HCT116 (cell line): ENCODE measurements at regions not wholly inside any gene's neighbourhood (a gene's known extent, or its start where the extent isn't known, plus 50 kb on each side); places are given as distances from the start of the nearest gene placed in this dataset.

Experiments used
- CBX3 ChIP-seq: IDR thresholded peaks from 2 replicates; pipeline ENCODE4 v1.6.1; 2012; ENCODE audit warnings: low read depth
- CEBPB ChIP-seq: IDR thresholded peaks from 2 replicates; pipeline ENCODE4 v1.6.1; 2012; ENCODE audit warnings: low read depth
- EZH2 ChIP-seq: fragments of 200-600 bp; sonication (generic); IDR thresholded peaks from 2 replicates; pipeline ENCODE4 v1.6.1; 2017; ENCODE audit warnings: antibody characterized with exemption, mixed run types
- EZH2phosphoT487 ChIP-seq: fragments of 200-600 bp; IDR thresholded peaks from 2 replicates; pipeline ENCODE4 v1.6.1; 2018; ENCODE audit warnings: antibody characterized with exemption, borderline replicate concordance
- JUND ChIP-seq: IDR thresholded peaks from 2 replicates; pipeline ENCODE4 v1.6.1; 2012
- POLR2A ChIP-seq: IDR thresholded peaks from 2 replicates; pipeline ENCODE4 v1.7.0; 2011; ENCODE audit warnings: borderline replicate concordance; ENCODE audit not compliant: insufficient read depth, insufficient read length; ENCODE audit errors: extremely low read depth
- POLR2AphosphoS5 ChIP-seq: IDR thresholded peaks from 2 replicates; pipeline ENCODE4 v1.6.1; 2011; ENCODE audit warnings: mild to moderate bottlenecking, low read depth, low read length, moderate library complexity
- SP1 ChIP-seq: IDR thresholded peaks from 2 replicates; pipeline ENCODE4 v1.6.1; 2012; ENCODE audit warnings: low read depth
- SRF ChIP-seq: IDR thresholded peaks from 2 replicates; pipeline ENCODE4 v1.6.1; 2012; ENCODE audit warnings: low read depth
- TCF7L2 ChIP-seq: IDR thresholded peaks from 2 replicates; pipeline ENCODE4 v1.7.0; 2011; ENCODE audit warnings: borderline replicate concordance, inconsistent platforms; ENCODE audit not compliant: insufficient read depth, insufficient read length; ENCODE audit errors: extremely low read depth
- ZFX ChIP-seq: fragments of 450-650 bp; IDR thresholded peaks from 2 replicates; pipeline ENCODE4 v1.6.1; 2017
- TF ChIP-seq, protein P1 (sequence below), 3 experiments: fragments of 200-600 bp in 1 of 3; sonication (generic) in 1 of 3; IDR thresholded peaks in 2 of 3; conservative IDR thresholded peaks in 1 of 3; 2 replicates each; pipeline ENCODE4 v1.5.1; 2012 to 2017; ENCODE audit warnings: low read depth in 2 of 3, low read length in 2 of 3, antibody characterized with exemption in 1 of 3, borderline replicate concordance in 1 of 3, control low read depth in 1 of 3, mild to moderate bottlenecking in 1 of 3, mixed read lengths in 1 of 3, mixed run types in 1 of 3, moderate library complexity in 1 of 3; ENCODE audit not compliant: insufficient read depth in 1 of 3

DNA sequence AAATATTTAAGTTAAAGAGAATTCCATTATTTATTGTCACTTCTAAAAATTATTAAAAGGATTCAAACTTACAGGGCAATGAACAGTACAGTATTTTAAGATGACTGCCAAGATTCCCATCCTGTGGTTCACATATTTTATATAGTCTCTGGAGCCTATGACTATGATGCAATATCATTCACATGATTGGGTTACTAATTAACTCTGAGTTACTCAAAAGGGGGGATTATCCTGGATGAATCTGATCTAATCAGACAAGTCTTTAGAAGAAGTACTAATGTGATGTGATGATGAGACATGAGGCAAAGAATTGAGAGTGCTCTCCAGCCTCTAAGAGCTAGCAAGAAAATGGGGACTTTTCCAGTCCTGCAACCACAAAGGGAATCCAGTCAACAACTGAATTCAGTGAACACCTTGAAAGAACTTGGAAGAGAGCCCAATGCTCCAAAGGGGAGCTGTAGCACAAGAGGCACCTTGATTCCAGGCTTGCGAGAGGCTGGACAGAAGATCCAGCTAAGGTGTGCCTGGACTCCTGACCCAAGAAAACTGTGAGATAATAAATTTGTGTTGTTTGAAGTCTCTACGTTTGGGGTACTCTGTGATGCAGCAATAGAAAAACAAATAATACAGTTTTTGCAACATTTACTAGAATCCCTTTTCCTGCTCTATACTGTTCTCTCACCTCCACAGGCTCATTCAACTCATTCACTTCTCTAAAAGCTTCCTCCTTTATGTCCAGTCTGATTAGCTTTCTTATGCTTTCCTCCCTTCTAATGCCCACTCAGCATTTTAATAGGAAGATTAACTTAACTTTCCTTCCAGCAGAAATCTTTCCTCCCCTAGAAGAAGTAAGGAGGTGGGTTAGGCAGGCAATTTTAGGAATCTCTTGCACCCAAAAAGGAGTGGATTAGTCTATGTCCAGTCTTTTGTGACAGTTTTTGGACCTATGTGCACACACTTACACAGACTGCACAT is 133.8 kb upstream of the LCORL start:
- no peak for TF ChIP-seq POLR2AphosphoS5
- no peak for TF ChIP-seq SP1
- no peak for TF ChIP-seq SRF
- no peak for TF ChIP-seq EZH2
- TF ChIP-seq, protein P1, sequence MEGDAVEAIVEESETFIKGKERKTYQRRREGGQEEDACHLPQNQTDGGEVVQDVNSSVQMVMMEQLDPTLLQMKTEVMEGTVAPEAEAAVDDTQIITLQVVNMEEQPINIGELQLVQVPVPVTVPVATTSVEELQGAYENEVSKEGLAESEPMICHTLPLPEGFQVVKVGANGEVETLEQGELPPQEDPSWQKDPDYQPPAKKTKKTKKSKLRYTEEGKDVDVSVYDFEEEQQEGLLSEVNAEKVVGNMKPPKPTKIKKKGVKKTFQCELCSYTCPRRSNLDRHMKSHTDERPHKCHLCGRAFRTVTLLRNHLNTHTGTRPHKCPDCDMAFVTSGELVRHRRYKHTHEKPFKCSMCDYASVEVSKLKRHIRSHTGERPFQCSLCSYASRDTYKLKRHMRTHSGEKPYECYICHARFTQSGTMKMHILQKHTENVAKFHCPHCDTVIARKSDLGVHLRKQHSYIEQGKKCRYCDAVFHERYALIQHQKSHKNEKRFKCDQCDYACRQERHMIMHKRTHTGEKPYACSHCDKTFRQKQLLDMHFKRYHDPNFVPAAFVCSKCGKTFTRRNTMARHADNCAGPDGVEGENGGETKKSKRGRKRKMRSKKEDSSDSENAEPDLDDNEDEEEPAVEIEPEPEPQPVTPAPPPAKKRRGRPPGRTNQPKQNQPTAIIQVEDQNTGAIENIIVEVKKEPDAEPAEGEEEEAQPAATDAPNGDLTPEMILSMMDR (IDR thresholded peaks at IDR 0.05 in 2 of 3, conservative IDR thresholded peaks at IDR 0.05 in 1 of 3; ENCODE audit: borderline replicate concordance in 1 of 3, insufficient read depth in 1 of 3, low read depth in 2 of 3, low read length in 2 of 3), result no peak
- TF ChIP-seq CEBPB, result no peak
- TF ChIP-seq TCF7L2, result no peak
- TF ChIP-seq ZFX, result no peak
- no peak for TF ChIP-seq CBX3
- no peak for TF ChIP-seq EZH2phosphoT487
- TF ChIP-seq JUND, result no peak
- TF ChIP-seq POLR2A, result no peak
